GM19372 (cell line): ENCODE measurements at regions not wholly inside any gene's neighbourhood (a gene's known extent, or its start where the extent isn't known, plus 50 kb on each side); places are given as distances from the start of the nearest gene placed in this dataset.
"Not testable (repeated sequence)": the region's sequence is repeated elsewhere in the genome, so short reads cannot be mapped to it uniquely, and the experiment has no call there.

Experiments
- ATAC-seq: cut with Tn5 transposase; IDR thresholded peaks from one replicate; pipeline ENCODE4 v1.9.1; 2021; ENCODE audit warnings: mild to moderate bottlenecking, low read depth, moderate library complexity; ENCODE audit not compliant: unreplicated experiment

DNA sequence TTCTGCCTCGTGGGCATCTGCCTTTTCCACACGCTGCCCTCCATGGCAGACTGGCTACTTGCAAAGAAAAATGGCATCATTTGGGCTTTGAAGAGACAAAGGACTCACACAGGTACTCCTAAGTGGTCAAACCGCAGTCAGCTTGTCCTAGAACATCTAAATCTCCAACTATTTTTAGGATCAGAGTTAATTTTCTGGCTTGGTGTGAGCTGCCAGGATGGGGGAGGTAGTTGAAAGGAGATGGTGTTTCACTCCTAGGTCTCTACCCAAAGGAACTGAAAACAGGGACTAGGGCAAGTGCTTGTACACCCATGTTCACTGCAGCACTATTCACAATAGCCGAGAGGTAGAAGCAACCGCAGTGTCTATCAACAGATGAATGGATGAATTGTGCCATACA is 107.9 kb upstream of the ATL2 start:
- ATAC-seq, result no peak

DNA sequence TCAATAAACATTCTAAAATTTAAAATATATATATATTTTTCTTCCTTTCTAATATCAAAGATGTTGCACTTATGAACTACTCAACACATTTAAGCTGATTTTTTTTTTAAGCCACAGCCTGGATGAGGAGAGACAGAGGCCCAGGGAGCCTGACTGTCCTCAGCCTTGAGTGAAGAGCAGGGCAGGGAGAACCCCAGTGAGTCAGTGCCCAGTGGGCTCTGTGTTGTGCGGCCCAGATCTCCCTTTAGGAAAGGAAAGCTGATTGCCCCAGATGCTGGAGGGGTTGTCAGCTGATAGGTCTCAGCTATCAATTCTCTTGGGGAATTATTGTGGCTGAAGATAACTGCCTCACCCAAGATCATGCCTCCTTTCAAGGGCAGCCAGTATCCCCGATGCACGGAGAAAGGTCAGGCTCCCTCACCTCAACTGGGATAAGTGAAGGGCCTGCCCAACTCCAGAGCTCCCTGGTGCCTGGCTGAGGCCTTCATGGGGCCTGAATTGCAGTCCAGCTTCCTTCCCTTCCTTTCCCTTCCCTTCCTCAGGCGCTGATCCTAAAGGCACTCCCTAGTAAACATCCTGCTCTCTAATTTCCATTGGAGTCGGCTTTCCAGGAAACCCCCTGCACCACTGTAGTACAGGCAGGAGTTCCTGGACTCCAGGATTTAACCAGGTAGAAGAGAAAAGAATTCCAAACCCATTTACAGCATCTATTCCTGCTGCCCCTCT is 106.9 kb upstream of the ATL2 start:
- ATAC-seq, result no peak

DNA sequence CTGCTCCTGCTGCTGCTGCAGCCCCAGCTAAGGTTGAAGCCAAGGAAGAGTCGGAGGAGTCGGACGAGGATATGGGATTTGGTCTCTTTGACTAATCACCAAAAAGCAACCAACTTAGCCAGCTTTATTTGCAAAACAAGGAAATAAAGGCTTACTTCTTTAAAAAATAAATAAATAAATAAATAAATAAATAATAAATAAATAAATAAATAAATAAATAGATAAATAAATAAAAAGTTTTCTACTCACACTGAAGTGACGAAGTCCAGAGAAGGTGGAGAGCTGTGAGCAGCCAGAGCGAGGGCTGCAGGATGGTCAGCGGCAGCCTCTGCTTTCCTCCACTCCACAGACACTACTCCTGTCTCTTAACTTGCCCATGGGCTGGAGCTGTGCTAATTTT is 105.6 kb upstream of the ATL2 start:
- not testable (repeated sequence) for ATAC-seq

DNA sequence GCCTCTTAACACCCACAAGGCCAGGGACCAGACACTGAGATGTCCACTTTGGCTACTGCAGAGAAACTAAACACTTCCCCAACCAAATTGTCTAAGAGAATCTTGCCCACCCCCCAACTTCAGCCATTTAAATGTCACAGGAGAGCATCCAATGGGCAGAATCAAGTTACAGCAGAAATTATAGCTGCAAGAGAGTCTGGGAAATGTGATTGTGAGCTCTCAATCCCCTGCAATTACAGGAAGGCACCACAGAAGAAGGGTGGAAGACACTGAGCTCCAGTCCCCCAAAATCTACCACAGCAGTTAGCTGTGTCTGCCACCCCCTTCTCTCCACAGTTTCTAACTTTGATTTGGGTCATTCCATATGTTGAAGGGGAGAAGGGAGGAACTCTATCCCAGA is 103.5 kb upstream of the ATL2 start:
- ATAC-seq, result no peak

DNA sequence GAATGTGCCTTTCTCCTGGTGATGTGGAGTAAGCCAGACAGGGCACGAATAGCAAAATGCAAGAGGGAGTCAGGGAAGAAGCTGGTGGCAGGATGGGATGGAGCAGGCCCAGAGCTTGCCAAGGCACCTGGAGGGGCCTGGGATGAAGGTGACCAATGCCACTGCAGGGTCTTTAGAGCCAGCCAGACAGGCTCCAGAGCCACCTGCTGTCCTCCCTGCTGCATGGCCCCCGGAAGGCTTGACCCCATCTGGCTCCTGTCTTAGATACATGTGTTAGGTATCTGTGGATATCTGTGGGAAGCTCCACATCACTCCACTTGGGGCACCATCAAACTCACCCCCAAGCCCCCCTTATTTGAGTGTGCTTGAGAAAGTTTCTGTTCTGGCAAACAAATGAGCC is 99.9 kb upstream of the ATL2 start:
- no peak for ATAC-seq

DNA sequence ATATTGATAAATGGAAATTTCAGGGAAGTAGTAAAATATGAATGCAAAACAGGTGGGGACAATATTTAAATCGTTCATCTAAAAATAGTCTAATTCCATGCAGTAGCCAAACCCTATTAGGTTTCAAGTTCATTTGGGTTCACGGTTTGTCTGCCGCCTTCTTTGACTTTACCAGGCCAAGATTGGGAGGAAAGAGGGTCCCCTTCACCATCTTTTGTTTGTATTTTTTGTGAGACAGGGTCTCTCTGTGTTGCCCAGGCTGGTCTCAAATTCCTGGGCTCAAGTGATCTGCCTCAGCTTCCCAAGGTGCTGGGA is 98.5 kb upstream of the ATL2 start:
- ATAC-seq, result no peak

DNA sequence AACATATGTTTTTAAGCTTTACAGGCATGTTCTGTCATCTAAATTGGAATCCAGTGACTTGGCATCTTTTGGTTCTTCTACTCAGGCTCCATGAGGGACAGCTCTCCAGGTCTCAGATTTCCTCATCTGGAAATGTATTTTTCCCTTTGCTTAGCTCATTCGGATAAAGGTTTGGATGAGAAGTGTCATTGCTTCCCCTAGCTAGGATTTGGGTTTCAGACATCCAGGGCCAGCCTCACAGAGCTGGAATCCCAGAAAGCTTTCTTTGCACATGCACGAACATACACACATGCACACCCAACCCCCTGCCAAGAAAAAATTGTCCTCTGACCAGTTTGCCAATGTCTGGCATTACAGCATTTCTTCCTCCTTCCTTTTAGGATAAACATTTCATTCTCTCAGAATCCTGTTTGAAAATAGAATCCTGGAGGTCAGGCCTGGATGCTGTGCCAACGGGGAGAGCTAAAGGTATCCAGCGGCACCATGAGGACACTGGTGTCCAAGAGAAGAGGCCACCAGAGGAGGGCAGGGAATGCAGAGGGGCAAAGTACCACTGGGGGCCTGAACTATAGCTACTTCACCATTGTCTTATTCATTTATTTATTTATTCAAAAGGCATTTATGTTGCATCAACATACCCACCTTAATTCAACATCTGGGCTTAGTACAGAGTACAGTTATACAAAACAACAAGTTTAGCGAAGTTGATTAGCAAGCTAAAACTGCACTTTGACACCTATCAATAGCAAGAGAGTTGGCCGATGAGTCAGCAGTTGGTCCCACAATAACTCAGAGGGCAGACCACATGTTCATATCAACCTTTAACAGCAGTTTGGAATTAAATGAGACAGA is 97.9 kb upstream of the ATL2 start:
- ATAC-seq, result no peak

DNA sequence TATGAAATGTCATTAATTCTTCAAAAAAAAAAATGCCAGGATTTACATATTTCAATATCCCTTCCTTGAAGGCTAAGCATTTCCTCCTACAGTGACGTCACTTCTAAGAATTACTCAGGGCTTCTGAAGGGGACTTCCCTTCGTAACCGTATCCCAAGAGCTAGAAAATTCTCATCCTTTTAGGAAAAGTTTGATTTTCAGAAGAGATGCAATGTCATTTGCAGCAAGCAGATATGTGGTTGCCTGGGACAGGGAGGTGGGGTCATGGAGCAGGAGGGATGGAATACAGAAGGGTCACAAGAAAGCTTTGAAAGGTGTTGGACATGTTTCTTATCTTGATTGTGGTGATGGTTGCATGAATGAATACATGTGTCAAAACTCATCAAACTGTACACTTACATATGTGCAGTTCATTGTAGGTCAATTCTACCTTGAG is 97.0 kb upstream of the ATL2 start:
- no peak for ATAC-seq

DNA sequence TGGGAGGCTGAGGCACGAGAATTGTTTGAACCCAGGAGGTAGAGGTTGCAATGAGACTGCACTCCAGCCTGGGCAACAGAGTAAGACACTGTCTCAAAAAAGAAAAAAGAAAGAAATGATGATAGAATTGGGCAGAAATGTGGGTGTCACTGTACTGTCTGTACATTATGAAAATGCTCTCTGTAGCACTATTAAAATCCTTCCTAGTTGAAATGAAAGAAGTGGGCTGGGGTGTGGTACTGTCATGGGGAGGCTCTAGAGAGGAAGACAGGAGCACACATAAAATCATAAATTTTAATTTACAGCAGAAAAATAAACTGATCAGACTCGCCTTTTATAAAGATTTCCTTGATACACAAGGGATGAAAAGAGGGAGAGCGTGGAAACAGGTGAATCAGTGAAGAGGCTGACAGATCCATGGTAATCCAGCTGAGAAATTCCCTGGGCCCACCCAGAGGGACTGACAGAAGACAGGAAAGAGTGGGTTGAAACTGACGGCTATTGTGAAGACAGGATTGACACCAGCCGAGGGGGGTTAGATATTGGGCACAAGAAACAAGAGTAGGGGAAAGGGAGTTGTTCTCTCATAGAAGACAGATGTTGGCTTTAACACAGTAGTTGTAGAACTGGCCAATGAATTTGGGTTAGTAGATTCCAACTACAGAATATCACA is 96.4 kb upstream of the ATL2 start:
- no peak for ATAC-seq

DNA sequence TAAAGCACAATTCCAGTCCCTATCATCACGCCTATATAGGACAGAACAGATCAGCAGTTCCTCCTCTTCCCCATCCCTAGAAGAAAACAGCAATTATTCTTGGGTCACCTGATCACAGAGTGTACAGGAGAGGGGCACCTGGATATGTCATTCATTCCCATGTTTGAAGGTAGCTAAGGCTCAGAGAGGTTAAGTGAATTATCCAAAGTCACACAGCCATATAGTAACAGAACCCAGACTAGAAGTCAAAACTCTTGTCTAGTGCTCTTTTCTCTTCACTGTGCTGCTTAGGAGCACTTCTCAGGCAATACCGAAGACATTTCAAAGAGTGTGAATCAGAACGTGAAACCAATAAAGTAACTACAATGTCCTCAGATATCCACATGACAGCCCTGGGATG is 93.0 kb upstream of the ATL2 start:
- ATAC-seq, result no peak

DNA sequence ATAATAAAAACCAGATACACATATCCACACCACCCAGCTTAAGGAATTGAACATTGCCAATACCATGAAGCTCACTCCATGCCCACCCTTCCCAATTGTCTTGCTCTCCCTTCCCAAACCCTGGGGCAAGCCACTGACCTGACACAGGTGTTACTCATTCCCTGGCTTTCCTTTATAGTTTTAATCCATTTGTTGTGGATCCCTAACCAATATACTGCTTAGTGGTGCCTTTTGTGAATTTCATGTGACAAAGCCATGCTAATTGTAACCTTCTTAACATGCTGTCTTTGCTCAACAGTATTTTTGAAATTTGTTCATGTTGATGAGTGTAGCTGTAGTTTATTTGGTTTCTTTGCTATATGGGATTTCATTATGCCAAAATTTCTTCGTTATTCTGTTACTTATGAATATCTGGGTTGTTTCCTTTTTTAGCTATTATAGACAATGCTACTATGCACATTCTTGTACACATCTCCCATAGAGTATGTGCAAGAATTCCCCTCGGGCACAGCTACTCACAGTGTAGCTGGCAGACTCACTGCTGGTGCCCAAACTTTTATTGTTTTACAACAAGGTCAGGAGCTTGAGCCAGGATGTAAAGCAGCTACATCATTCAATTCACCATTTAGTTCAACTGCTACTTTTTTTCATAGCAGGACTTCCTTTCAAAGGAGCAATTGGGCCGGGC is 90.8 kb upstream of the ATL2 start:
- no peak for ATAC-seq

DNA sequence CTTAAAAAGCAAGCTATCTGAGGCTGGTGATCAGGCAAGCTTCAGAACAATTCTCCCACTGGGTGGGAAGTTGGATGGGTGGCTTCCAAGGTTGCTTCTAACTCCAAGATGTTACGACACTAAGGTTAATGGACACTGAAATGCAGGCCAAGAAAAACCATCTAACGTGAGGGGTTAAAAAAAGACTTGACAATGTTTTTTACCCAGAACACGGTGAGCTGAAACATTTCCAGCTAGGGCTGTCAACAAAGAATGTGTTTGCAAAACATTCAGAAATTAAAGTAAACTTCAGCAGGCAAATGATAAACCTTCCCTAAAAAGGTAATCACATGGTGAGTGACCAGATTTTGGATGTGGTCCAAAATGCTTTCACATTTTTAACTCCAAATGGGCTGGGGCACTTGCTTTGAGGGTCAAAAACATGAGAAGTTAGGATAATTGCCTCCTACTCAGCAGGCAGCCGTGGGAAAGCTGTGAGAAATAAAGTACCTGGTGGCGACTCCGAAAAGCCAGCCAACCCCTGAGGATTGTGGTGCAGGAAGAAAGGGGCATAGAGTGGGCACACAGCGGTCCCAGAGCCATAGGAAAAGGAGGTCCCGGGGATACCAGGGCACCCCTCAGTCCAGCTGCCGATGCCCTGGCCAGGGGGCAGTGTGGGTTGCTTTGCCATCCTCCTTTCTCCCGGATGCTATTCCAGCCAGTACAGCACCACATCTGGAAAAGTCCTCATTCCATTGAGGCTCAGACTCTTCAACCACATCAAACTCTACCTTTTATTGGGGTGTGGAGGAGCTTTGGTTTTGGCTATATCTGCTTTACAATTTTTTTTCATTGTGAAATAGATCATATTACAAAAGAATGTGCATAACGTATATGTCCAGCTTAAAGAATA is 90.0 kb upstream of the ATL2 start:
- no peak for ATAC-seq

DNA sequence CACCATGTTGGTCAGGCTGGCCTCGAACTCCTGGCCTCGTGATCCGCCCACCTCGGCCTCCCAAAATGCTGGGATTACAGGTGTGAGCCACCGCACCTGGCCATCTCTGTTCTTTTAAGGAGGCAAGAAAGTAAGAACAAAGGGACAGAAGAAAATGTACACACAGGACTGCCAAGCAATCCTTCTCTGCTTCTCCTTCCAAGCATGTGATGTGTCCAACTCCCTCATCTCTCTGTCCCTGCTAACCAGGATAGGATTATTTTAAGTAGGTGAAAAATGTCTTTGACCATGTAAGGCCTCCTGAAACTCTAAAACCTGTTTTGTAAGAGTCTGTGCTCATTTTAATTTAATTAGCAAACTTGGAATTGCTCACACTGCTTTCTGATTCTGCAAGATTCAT is 89.3 kb upstream of the ATL2 start:
- ATAC-seq, result no peak

DNA sequence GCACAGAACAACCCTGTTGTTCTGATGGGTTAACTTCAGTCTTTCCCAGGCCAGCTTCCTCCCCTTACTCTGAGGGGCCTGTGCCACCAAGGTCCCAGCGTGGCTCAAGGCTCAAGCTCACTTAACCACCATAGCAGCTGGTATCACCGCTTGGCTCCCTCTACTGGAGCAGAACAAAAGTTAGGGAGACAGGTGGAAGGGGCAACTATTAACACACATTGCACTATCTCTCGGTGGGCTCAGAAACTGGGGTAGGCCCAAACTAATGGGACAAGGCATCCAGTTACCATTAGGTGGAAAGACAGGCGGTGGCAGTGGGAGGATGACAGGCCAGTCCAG is 88.7 kb upstream of the ATL2 start:
- ATAC-seq, result no peak

DNA sequence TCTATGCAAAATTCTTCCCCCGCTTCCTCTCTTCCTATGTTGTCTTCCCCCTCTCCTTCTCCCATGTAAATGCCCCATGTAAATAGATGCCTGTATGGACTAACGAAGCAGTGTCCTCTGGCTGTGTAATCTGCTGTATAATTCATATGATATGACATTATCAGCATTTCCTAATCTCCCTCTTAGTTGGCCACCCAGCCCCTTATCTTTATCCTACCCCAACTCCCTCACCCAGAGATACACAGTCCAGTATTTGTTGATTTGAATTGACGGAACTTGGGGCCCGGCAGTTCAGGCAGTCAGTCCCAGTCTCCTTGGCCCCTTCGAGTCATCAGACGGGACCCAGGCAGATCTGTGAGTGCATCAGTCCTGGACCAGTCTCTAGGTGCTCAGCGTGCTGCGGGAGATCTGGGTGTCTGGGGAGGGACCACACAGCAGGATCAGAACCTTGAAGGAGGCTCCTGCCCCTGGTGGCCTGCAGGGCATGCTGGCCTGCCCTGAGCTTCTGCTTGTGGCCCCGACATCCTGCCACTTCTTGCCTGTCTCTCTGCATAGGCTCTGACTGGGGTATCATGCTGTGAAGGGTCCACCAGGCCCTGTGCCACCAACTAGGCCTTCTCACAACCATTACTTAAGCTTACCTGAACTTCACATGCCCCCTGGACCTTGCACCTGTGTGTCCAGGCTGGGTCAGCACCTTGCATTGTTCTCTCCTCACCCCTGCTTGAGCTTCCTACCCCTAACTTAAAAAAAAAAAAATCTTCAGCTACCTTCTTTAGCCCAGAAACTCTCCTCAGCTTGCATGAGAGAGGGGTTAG is 88.1 kb upstream of the ATL2 start:
- ATAC-seq, result no peak

DNA sequence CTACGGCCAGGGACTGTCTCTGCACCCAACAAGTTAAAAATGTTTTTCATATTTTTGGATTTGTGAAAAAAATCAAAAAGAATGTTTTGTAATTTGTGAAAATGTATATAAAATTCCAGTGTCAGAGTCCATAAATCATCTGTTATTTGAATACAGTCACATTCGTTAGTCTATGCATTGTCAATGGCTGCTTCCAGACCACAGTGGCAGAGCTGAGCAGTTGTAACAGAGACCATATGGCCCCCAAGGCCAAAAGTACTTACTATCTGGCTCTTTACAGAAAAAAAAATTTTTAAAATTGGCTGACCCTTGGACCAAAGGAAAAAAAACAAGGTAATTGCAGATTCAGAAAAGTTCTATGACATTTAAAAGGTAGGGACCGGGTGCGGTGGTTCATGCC is 86.7 kb upstream of the ATL2 start:
- ATAC-seq, result no peak

DNA sequence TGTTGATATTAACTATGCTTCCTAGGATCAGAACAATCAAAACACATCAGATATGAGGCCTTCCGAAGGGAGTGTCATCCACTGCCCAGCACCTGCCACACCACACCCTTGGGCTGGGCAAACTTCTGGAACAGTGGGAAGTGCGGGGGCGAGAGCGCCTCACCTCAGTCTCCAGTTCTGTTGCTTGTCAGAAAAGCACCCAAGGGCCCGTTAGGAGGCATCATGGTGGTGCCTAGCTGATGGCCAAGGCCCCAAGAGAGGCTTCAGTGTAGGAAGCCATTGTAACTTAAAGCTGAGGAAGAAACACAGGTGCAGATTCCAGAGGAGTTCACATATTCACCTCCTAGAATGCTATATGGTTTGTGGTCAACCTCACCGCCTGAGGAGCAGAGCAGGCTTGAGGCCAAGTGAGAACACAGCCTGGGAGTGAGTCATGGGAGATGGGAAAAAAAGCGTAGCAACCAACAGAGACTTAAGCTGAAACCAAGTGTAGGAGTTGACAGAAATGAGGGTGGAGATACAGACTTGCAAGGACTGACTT is 85.1 kb upstream of the ATL2 start:
- ATAC-seq, result no peak

DNA sequence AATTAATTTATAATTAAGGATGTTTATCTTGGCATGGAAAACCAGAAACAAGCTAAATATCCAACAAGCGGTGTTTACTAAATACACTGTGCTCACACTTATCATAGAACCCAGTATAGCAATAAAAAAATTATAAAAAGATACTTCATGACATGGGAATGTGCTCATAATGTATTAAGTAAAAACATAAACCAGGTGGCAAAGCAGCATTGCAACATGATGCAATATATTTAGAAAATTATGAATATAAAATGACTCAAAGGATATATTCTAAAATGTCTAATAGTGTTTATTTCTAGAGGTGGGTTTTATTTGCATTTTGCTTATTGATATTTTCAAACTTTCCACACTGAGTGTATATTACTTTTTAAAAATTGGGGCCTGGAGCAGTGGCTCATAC is 84.4 kb upstream of the ATL2 start:
- no peak for ATAC-seq

DNA sequence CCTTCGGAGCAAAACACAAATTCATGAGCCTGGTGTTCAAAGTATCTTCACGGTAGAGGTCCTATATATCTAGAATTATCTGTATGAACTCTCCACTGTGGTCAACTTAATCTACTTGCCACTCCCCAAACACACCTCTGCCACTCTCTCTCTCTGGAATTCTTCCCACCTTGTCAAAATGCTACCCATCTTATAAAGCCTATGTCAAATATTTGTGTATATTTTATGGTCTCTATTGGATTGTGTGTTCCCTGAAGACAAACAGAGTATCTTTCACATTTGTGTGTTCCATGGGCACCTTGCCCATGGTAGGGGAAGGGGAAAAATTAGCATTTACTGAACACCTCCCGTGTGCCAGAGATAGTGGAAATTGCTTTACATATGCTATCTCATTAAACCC is 83.2 kb upstream of the ATL2 start:
- ATAC-seq, result no peak
